HG03103 (cell line): ENCODE measurements at regions not wholly inside any gene's neighbourhood (a gene's known extent, or its start where the extent isn't known, plus 50 kb on each side); places are given as distances from the start of the nearest gene placed in this dataset.
"Not testable (repeated sequence)": the region's sequence is repeated elsewhere in the genome, so short reads cannot be mapped to it uniquely, and the experiment has no call there.

Experiments
- ATAC-seq: cut with Tn5 transposase; IDR thresholded peaks from one replicate; pipeline ENCODE4 v1.9.1; 2021; ENCODE audit warnings: low read depth; ENCODE audit not compliant: unreplicated experiment

GRCh38 chr13:76829572-76830327, 56.5 kb downstream of the KCTD12 start:
- ATAC-seq: no peak

- ATAC-seq: peak; percentile 38
These were observed 57.9 kb downstream of the KCTD12 start for GRCh38 chr13:76828316-76828741.

- no peak for ATAC-seq
These were observed 59.7 kb downstream of the KCTD12 start for GRCh38 chr13:76826527-76826926.

- no peak for ATAC-seq
These were observed 60.8 kb downstream of the KCTD12 start for GRCh38 chr13:76825430-76825829.

- no peak for ATAC-seq
These were observed 62.2 kb downstream of the KCTD12 start for GRCh38 chr13:76823969-76824368.

- peak; percentile 53 for ATAC-seq
These were observed 63.4 kb downstream of the KCTD12 start for GRCh38 chr13:76822698-76823267.

GRCh38 chr13:76821222-76821621, 65.0 kb downstream of the KCTD12 start:
- ATAC-seq: not testable (repeated sequence)

- no peak for ATAC-seq
These were observed 65.4 kb downstream of the KCTD12 start for GRCh38 chr13:76820759-76821158.

GRCh38 chr13:76816394-76816793, 69.8 kb downstream of the KCTD12 start:
- ATAC-seq: peak; percentile 88

- no peak for ATAC-seq
These were observed 70.9 kb downstream of the KCTD12 start for GRCh38 chr13:76815344-76815743.

- no peak for ATAC-seq
These were observed 72.3 kb downstream of the KCTD12 start for GRCh38 chr13:76813891-76814290.

- ATAC-seq: no peak
These were observed 73.1 kb downstream of the KCTD12 start for GRCh38 chr13:76813000-76813691.

- no peak for ATAC-seq
These were observed 73.9 kb downstream of the KCTD12 start for GRCh38 chr13:76812206-76812897.

- ATAC-seq: no peak
These were observed 76.8 kb downstream of the KCTD12 start for GRCh38 chr13:76809389-76809788.

- ATAC-seq: no peak
These were observed 77.3 kb downstream of the KCTD12 start for GRCh38 chr13:76808927-76809326.

GRCh38 chr13:76804801-76805200, 81.4 kb downstream of the KCTD12 start:
- ATAC-seq: no peak

GRCh38 chr13:76803831-76804230, 82.4 kb downstream of the KCTD12 start:
- ATAC-seq: no peak

GRCh38 chr13:76800943-76801342, 85.3 kb downstream of the KCTD12 start:
- no peak for ATAC-seq

GRCh38 chr13:76799696-76800095, 86.5 kb downstream of the KCTD12 start:
- no peak for ATAC-seq

GRCh38 chr13:76798037-76798436, 88.2 kb downstream of the KCTD12 start:
- ATAC-seq: no peak

GRCh38 chr13:76797361-76797760, 88.8 kb downstream of the KCTD12 start:
- no peak for ATAC-seq
